Ishikawa (cell line): ENCODE measurements at regions not wholly inside any gene's neighbourhood (a gene's known extent, or its start where the extent isn't known, plus 50 kb on each side); places are given as distances from the start of the nearest gene placed in this dataset.

ENCODE experiments used
- EP300 ChIP-seq: IDR thresholded peaks from 2 replicates; pipeline ENCODE4 v1.6.1; 2012; ENCODE audit warnings: borderline replicate concordance
- RAD21 ChIP-seq: IDR thresholded peaks from 2 replicates; pipeline ENCODE4 v1.6.1; 2012; ENCODE audit warnings: low read depth
- TF ChIP-seq, protein P1 (sequence below): IDR thresholded peaks from 2 replicates; pipeline ENCODE4 v1.6.1; 2012

- TF ChIP-seq EP300: no peak
- no peak for TF ChIP-seq RAD21
- TF ChIP-seq, protein P1, sequence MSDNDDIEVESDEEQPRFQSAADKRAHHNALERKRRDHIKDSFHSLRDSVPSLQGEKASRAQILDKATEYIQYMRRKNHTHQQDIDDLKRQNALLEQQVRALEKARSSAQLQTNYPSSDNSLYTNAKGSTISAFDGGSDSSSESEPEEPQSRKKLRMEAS: no peak
Measured at GRCh38 chr6:156701966-156702365, 75.2 kb upstream of the ARID1B start.
